Neuron (in vitro differentiated cells): ENCODE measurements at regions not wholly inside any gene's neighbourhood (a gene's known extent, or its start where the extent isn't known, plus 50 kb on each side); places are given as distances from the start of the nearest gene placed in this dataset.
A peak's percentile ranks its signal among the peaks of the same experiment; 100 is the strongest.
"Not testable (repeated sequence)": the region's sequence is repeated elsewhere in the genome, so short reads cannot be mapped to it uniquely, and the experiment has no call there.

ENCODE experiments used
- H2AFZ ChIP-seq: one replicate; pipeline ENCODE4 v1.6.1; 2013; ENCODE audit warnings: low read depth, mild to moderate bottlenecking, inconsistent platforms, low read length, moderate library complexity
- H3K27me3 ChIP-seq: one replicate; pipeline ENCODE4 v1.6.1; 2013; ENCODE audit warnings: low read length; ENCODE audit not compliant: insufficient read depth
- H3K36me3 ChIP-seq: one replicate; pipeline ENCODE4 v1.6.1; 2013; ENCODE audit warnings: low read length; ENCODE audit not compliant: insufficient read depth
- H3K4me1 ChIP-seq: one replicate; pipeline ENCODE4 v1.6.1; 2013; ENCODE audit warnings: low read length; ENCODE audit not compliant: insufficient read depth
- H3K4me3 ChIP-seq: 2 replicates; pipeline ENCODE4 v1.5.1; 2013; ENCODE audit warnings: mild to moderate bottlenecking, low read length, moderate library complexity
- H3K9me3 ChIP-seq: one replicate; pipeline ENCODE4 v1.6.1; 2013; ENCODE audit warnings: low read length

GRCh38 chr13:37168151-37168550 is 62.7 kb upstream of the CSNK1A1L start:
- no peaks in the 10 kb centered on the region for H3K4me1 ChIP-seq
- no peak overlapping the region for H3K4me3 ChIP-seq
- no peaks in the 10 kb centered on the region for H3K9me3 ChIP-seq
- no peaks in the 10 kb centered on the region for H3K36me3 ChIP-seq
- H3K27me3 ChIP-seq = no peaks in the 10 kb centered on the region
- no peak overlapping the region for H2AFZ ChIP-seq

- H3K27me3 ChIP-seq = no peaks in the 10 kb centered on the region
- H2AFZ ChIP-seq = no peak overlapping the region
- H3K4me1 ChIP-seq = no peaks in the 10 kb centered on the region
- H3K9me3 ChIP-seq = no peaks in the 10 kb centered on the region
- H3K4me3 ChIP-seq = no peak overlapping the region
- no peaks in the 10 kb centered on the region for H3K36me3 ChIP-seq
Observed at GRCh38 chr13:37164635-37165034, 59.2 kb upstream of the CSNK1A1L start.

- Histone ChIP-seq H2AFZ (no peak overlapping the region), H3K9me3 (no peaks in the 10 kb centered on the region), H3K4me1 (no peaks in the 10 kb centered on the region), H3K4me3 (no peak overlapping the region), H3K27me3 (no peaks in the 10 kb centered on the region), H3K36me3 (no peaks in the 10 kb centered on the region)
Observed at GRCh38 chr13:37163641-37164265, 58.3 kb upstream of the CSNK1A1L start.

- Histone ChIP-seq H2AFZ (no peak overlapping the region), H3K27me3 (no peaks in the 10 kb centered on the region), H3K4me1 (no peaks in the 10 kb centered on the region), H3K4me3 (no peak overlapping the region), H3K36me3 (no peaks in the 10 kb centered on the region), H3K9me3 (no peaks in the 10 kb centered on the region)
Observed at GRCh38 chr13:37158481-37158880, 53.0 kb upstream of the CSNK1A1L start.

- H3K4me3 ChIP-seq, H3K9me3 ChIP-seq, H3K27me3 ChIP-seq, H3K36me3 ChIP-seq, H3K4me1 ChIP-seq: not testable (repeated sequence)
- peak overlapping the region; percentile 46 for H2AFZ ChIP-seq
Observed at GRCh38 chr13:37155613-37156097, 50.2 kb upstream of the CSNK1A1L start.
